Panc1 (cell line): ENCODE measurements at regions not wholly inside any gene's neighbourhood (a gene's known extent, or its start where the extent isn't known, plus 50 kb on each side); places are given as distances from the start of the nearest gene placed in this dataset.

Experiments
- POLR2AphosphoS5 ChIP-seq: IDR thresholded peaks from 2 replicates; pipeline ENCODE4 v1.6.1; 2012; ENCODE audit warnings: mild to moderate bottlenecking, low read depth, low read length, moderate library complexity
- TF ChIP-seq, protein P1 (sequence below): fragments of 450-650 bp; IDR thresholded peaks from 2 replicates; pipeline ENCODE4 v1.5.1; 2017; ENCODE audit warnings: mild to moderate bottlenecking

DNA sequence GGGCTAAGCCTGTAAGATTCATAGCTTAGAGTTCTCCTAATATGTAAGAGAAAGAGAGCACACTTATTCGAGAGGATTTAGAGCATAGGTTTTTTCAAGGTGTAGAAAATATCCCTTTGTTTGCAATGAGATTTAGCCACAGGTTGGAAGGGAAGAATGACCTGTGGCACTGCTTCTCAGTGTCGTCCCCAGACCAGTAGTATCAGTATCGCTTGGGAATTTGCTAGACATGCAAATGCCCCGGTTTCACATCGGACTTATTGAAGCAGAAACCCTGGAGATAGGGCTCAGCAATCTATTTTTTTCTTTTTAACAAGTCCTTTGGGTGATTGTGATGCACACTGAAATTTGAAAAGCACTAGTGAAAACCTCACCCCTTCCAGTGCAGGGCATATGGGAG is 362.6 kb upstream of the C11orf87 start:
- TF ChIP-seq, protein P1, sequence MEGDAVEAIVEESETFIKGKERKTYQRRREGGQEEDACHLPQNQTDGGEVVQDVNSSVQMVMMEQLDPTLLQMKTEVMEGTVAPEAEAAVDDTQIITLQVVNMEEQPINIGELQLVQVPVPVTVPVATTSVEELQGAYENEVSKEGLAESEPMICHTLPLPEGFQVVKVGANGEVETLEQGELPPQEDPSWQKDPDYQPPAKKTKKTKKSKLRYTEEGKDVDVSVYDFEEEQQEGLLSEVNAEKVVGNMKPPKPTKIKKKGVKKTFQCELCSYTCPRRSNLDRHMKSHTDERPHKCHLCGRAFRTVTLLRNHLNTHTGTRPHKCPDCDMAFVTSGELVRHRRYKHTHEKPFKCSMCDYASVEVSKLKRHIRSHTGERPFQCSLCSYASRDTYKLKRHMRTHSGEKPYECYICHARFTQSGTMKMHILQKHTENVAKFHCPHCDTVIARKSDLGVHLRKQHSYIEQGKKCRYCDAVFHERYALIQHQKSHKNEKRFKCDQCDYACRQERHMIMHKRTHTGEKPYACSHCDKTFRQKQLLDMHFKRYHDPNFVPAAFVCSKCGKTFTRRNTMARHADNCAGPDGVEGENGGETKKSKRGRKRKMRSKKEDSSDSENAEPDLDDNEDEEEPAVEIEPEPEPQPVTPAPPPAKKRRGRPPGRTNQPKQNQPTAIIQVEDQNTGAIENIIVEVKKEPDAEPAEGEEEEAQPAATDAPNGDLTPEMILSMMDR: no peak
- no peak for TF ChIP-seq POLR2AphosphoS5
